Right atrium auricular region (tissue), 2 donors: ENCODE measurements at regions not wholly inside any gene's neighbourhood (a gene's known extent, or its start where the extent isn't known, plus 50 kb on each side); places are given as distances from the start of the nearest gene placed in this dataset.

Experiments
- DNase-seq: peaks from one replicate; pipeline ENCODE4 v3.0.0-alpha.2; 2019; ENCODE audit warnings: low spot score
- H3K27ac ChIP-seq, 2 donors: fragments of 200-600 bp; sonication (generic); 1 replicate in 1 of 2; 2 replicates in 1 of 2; pipeline ENCODE4 v1.5.1; 2016 to 2019
- H3K27me3 ChIP-seq, 2 donors: fragments of 200-600 bp; sonication (generic); one replicate each; pipeline versions ENCODE4 v1.5.1 to v1.6.0; 2017 to 2019
- H3K36me3 ChIP-seq: fragments of 200-600 bp; sonication (generic); one replicate; pipeline ENCODE4 v1.5.1; 2016
- H3K4me1 ChIP-seq, 2 donors: fragments of 200-600 bp; sonication (generic); one replicate each; pipeline versions ENCODE4 v1.5.1 to v1.6.0; 2017 to 2019
- H3K4me3 ChIP-seq, 2 donors: fragments of 200-600 bp; sonication (generic); 1 replicate in 1 of 2; 2 replicates in 1 of 2; pipeline ENCODE4 v1.5.1; 2017 to 2019; ENCODE audit warnings: mild to moderate bottlenecking in 1 of 2, moderate library complexity in 1 of 2
- H3K9me3 ChIP-seq, 2 donors: fragments of 200-600 bp; sonication (generic); one replicate each; pipeline ENCODE4 v1.5.1; 2019
- CTCF ChIP-seq, 2 donors: fragments of 200-600 bp; sonication (generic); IDR thresholded peaks; one replicate each; pipeline ENCODE4 v1.5.1; 2019; ENCODE audit warnings: antibody characterized with exemption in 2 of 2

DNA sequence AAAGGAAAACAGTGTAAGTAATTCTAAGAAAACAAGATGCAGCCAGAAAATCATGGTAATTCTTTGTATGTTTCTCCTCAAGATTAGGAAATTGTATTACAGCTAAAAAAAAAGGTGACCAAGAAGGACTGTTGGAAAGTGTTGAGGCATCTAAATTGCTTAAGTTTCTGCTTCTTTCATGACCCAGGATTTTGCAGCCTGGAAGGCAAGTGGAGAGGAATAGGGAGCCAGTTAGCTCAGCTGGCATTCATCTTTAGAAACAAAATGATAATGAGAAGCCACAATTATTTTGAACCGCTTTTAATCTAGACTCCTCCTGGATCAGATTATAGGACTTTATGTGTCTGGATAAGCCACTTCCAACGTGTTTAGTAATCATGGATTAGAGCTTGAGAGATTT lies 56.8 kb upstream of the TMEM229A start:
- DNase-seq = no peak
- Histone ChIP-seq H3K4me1 (peaks cover 0 to 5% of the 10 kb centered on the region in 2 donors), H3K27me3 (no peaks in the 10 kb centered on the region), H3K4me3 (no peak overlapping the region), H3K27ac (no peak overlapping the region), H3K36me3 (no peaks in the 10 kb centered on the region), H3K9me3 (no peaks in the 10 kb centered on the region)
- TF ChIP-seq CTCF (IDR thresholded peaks at IDR 0.05) = no peak

DNA sequence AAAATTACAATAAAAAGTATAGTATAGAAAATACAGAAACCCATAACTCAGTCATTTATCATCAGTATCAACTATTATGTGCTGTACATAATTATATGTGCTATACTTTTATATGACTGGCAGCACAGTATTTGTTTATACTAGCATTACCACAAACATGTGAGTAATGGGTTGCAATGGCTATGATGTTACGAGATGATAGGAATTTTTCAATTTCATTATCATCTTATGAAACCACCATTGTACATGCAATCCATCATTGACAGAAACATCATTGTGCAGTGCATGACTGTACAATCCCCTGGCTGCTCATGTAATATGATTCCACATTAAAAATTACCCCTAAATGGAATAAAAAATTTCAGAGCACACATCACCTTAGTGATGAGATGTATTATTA lies 55.7 kb upstream of the TMEM229A start:
- no peaks in the 10 kb centered on the region for H3K27me3 ChIP-seq
- TF ChIP-seq CTCF (IDR thresholded peaks at IDR 0.05) = no peak
- peaks cover 0 to 12% of the 10 kb centered on the region in 2 donors for H3K4me1 ChIP-seq
- no peak for DNase-seq
- no peak overlapping the region for H3K4me3 ChIP-seq
- H3K9me3 ChIP-seq = no peaks in the 10 kb centered on the region
- no peak overlapping the region for H3K27ac ChIP-seq
- H3K36me3 ChIP-seq = no peaks in the 10 kb centered on the region

DNA sequence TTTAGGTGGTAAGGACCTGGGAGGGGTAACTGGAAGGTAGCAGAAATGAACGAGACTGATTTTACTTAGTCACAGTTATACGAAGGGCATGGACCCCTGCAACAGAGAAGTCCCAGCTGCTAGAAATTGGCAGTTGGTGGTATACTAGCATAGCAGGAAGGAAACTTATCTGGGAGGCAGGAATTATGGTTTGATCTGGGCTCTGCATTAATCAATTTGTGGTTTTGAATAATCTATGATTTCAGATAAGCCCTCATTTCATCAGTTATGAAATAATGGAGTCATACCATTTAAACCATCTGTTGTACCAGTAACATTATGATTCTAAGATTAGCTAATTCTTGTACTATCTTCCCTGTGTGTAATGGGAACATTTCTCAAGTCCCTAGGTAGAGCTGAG lies 54.0 kb upstream of the TMEM229A start:
- TF ChIP-seq CTCF (IDR thresholded peaks at IDR 0.05) = no peak

GRCh38 chr7:124085179-124085578 lies 52.3 kb upstream of the TMEM229A start:
- H3K36me3 ChIP-seq = no peaks in the 10 kb centered on the region
- no peaks in the 10 kb centered on the region for H3K9me3 ChIP-seq
- H3K4me1 ChIP-seq = peaks cover 0 to 12% of the 10 kb centered on the region in 2 donors
- TF ChIP-seq CTCF (IDR thresholded peaks at IDR 0.05) = no peak
- no peak for DNase-seq
- no peaks in the 10 kb centered on the region for H3K27me3 ChIP-seq
- no peak overlapping the region for H3K27ac ChIP-seq
- no peak overlapping the region for H3K4me3 ChIP-seq

More for the DNA sequence above, 54.0 kb upstream of the TMEM229A start:
- Histone ChIP-seq H3K9me3 (no peaks in the 10 kb centered on the region), H3K4me3 (no peak overlapping the region), H3K4me1 (peaks cover 0 to 12% of the 10 kb centered on the region in 2 donors), H3K27me3 (no peaks in the 10 kb centered on the region), H3K36me3 (no peaks in the 10 kb centered on the region), H3K27ac (no peak overlapping the region)
- DNase-seq = no peak

GRCh38 chr7:124084024-124084423 lies 51.2 kb upstream of the TMEM229A start:
- Histone ChIP-seq H3K9me3 (no peaks in the 10 kb centered on the region), H3K36me3 (no peaks in the 10 kb centered on the region), H3K27ac (peak overlapping the region in 1 of 2 donors; percentile 26), H3K4me3 (no peak overlapping the region), H3K4me1 (peaks cover 0 to 12% of the 10 kb centered on the region in 2 donors), H3K27me3 (no peaks in the 10 kb centered on the region)
- DNase-seq = no peak
- no peak for TF ChIP-seq CTCF (IDR thresholded peaks at IDR 0.05)
